NCI-H128 (cell line): ENCODE measurements at regions not wholly inside any gene's neighbourhood (a gene's known extent, or its start where the extent isn't known, plus 50 kb on each side); places are given as distances from the start of the nearest gene placed in this dataset.

ENCODE experiments used
- DNase-seq: peaks from one replicate; lab custom pipeline; 2025; ENCODE audit not compliant: unreplicated experiment; lab: John Stamatoyannopoulos, UW

DNA sequence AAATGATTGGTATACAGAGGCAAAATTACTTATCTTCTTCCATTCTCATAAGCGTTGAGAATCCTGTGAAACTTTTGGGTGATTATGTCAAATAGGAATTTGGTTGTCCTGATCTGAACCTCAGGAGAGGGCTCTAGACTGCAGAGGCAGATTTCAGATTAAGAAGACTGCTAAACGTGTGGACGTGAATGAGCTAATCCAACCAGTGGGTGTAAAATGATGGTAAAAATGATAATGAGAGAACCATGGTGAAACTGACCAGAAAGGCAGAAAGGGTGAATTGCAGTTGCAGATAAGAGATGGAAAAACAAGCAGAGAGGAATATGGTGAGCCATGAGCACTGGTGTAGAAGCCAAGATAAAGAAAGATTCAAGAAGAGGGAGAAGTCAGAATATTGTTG lies 1200.2 kb upstream of the CDH6 start:
- DNase-seq, result no peak

DNA sequence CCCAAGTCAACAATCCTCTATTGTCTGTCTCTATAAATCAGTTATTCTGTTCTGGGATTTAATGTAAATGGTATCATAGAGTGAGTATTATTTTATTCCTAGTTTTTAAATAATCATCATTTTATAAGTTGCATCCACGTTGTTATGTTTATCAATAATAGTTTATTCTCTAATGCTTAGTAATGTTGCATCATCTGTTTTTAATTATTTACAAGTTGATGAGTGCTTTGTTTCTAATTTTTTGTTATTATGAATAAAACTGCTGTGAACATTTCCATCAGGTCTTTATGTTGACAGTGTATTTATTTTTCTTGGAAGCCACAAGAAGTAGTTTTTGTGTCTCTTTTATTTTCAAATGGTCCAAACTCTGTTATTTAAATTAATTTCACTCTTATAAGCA lies 1201.2 kb upstream of the CDH6 start:
- DNase-seq, result no peak

DNA sequence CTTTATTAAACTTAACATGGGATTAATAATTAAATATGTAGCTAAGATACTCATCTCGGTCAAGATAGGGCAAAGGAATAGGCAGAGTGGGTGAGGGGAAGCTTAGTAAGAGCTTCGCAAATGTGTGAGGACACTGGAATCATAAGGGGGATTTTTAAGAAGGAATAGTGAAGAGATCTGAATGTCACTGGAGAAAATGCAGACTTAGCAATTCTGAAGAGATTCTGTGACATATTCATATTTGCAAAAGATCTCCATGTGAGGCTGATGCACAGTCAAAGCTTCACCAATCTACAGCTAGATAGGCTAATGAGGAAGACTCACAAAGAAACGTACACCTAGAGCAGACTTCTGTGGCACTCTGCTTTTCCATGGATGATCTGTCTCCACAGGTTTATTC lies 1202.8 kb upstream of the CDH6 start:
- DNase-seq, result no peak

DNA sequence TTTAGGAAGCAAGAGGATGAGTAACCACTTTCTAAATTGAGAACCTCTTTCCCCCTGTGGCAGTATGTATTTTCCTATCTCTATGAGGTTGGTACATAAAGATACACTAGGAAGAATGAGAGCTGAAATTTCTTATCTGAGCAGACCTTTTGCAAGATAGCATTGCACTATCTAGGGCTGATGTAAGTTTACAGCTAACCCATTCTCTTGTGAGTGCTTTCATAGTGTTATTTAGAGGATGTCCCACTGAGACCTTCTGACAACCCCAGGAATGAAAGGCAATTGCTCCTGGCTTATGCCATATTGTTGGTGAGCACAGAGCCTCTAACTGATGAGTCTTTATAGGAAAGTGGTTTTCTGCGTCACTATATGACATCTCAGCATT lies 1209.3 kb upstream of the CDH6 start:
- DNase-seq, result no peak

DNA sequence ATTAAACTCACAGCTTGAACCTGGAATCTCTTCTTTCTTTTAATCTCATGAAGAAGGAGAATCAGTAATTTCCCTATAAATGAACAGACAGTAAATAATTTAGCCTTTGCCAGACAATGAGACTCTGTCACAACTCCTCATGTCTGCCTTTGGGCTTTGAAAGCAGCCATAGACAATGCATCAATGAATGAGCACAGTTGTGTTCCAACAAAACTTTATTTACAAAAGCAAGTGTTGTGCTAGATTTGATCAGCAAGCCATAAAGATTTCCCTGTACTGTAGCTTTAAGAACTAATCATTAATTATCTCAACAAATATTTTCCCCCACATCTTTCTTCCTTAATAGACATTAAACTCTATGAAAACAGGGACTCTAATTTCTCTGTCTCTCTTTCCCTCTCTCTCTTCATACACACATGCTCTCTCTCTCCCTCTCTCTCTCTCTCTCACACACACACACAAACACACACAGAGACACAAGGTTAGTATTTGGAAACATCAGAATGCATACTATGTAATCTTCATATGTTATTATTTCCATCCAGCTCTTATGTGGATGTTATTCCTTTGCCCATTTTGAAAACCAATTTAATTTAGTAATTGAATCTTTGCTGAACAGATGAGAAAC lies 1209.8 kb upstream of the CDH6 start:
- no peak for DNase-seq

DNA sequence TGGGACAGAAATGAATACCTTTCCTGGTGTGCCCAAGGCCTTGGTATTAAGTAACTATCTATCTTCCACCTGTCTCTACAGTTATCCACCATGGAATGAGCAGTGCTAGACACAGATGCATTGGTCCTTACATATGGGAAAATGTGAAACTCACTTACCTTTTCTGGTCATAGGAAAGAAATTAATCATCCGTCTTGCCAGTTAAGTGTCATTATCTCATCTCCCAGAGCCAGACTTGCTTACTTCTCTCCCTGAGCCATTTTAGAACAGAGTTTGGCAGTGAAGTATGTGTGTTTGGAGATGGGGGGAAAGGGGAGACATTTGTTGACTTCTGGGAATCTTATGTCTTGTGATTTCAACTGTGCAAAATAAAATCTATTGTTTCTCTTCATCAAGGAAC lies 1211.0 kb upstream of the CDH6 start:
- DNase-seq, result no peak

DNA sequence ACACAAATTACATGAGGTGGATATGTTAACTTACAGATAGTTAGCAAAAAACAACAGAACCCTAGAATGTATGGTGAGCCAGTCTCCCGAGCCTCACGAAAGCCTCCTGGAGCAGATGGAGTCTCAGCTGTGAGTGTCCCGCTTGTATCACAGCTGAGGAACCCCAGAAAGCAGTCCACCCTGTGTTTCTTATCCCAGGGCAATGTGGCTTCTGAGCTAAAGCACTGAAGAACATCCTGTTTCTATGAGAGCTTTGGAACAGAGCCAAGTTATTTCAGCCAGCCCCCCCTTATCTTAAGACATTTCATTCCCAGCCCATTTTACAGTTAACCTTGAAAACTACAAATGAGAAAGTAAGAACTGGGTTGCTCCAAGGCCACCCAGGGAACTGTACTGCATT lies 1220.9 kb upstream of the CDH6 start:
- DNase-seq, result no peak

DNA sequence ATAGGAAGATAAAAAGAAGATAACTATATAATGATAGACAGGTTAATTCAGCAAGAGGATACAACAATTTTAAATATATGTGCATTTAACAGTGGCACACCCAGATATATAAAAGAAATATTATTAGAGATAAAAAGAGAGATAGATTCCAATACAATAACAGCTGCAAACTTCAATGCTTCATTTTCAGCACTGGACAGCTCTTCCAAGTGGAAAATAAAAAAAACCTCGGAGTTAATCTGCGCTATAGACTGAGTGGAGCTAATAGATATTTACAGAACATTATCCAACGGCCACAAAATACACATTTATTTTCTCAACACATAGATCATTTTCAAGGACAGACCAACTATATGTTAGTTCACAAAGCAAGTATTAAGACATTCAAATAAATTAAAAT lies 1229.5 kb upstream of the CDH6 start:
- DNase-seq, result no peak

DNA sequence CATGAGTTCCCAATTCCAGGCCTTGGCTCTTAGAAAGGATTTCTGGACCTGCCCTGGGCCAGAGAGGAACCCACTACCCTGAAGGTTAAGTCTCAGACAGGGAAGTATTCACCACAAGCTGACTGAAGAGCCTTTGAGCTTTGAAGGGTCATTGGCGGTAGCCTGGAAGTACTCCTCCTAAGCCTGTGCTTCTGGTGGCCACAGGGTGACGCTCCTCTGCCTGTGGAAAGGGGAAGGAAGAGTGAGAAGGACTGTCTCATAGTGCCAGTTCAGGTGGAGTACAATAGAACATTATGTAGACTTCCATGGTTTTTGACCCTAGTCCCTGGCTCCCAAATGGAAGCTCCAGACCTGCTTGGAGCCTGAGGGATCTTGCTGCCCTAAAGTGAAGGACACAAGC lies 1233.2 kb upstream of the CDH6 start:
- no peak for DNase-seq

DNA sequence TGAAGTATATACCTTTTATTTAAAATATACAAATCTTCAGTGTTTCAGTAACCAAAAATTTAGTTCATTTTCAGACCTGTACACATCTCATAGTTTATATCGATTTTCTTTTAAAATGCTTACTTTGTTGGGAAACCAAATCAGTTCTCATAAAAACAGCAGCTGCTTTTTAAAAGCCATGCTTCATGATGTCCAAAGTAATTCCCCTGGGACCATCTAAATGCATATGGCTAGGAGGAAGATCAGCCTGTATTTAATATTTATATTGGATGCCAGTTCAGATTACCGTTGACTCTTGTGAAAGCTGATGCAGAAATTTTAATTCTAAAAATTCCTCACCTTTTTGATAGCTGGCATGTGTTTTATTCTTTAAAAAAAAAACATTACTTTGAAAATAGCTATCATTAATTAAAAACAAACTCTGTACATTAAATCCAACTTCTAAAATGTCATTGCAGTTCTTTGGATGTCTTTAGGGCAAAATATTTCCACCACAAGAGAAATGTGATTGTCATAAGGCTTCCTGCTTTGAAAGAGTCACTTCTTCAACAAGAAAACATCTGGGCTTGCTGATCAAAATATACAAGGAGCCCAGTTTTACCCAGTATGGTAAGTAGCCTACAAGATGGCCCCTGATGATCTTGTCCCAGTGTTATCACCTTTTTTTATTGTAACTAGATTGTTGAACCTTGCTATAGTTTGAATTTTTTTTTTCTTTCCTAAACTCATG lies 1242.9 kb upstream of the CDH6 start:
- no peak for DNase-seq

DNA sequence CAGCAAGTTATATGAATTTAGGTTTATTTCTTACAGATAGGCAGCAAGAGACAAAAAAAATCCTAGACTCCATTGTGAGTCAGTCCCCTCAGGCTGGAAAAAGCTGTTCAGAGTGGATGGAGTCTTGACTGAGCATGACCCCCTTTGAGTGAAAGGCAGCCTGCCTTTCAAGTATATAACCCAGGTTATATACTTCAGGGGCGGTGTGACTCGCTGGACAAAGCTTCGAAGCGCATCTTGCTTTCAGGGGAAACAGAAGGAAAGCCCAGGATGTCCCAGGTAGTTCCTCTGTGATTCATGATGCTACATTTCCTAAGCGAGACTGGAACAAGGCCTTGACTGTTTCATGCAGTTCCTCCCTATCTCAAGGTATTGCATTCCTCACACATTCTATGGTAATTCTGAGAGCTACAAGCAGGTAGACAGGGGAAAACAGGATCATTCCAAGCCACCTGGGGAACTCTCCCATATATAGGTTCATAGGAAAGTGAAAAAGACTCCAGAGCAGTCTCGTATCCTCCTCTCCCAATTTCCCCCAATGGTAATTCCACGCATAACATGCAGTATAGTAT lies 1244.1 kb upstream of the CDH6 start:
- DNase-seq, result no peak

DNA sequence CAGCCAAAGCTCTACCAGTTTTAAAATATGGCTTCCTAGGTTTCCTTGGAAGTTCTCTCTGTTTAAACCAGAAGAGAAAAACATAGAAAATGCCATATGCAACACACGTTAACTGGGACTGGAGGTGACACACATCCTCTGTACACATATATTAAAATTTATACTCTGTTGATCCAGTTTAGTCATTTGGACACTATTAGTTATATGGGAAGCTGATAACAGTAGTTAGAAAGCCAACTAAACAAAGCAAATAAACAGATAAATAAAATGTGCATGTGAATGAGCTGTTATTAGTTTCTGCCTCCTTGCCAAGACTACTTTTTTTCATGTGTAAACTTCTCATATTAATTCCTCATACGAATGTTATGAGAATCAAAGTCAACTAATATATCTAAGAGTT lies 1249.2 kb upstream of the CDH6 start:
- DNase-seq, result no peak

DNA sequence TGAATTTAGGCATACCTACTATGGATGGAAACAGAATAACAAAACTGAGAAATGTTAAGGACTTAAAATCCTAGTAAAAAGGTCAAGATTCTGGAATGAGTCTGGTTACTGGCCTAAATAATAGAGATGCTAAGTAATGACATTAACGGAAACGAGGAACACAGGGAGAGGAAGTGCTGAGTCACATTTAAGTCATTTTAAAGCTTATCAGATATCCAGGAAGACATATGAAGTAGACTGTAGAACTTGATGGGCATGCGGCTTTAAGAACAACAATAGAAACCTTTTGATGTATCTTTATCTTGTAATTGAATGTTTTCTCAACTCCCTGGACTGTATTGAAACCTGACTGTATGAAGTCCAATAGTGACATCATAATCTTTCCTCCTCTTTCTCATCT lies 1251.4 kb upstream of the CDH6 start:
- DNase-seq, result no peak

DNA sequence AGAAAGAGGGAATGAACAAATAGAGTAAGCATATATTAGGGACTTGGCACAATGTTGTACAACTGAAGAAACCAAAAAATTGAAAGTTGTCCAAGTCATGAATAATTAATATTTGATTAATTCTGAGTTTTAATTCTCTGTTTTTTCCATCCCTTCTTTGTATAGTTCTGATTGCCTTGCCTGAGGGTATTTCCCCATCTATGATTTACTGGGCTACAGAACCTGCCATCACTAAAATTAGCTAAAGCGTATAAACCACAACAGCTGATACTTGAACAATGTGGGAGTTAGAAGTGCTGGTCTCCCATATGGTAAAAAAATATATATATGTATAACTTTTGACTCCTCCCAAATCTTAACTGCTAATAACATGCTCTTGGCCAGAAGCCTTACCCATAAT lies 1253.5 kb upstream of the CDH6 start:
- no peak for DNase-seq

DNA sequence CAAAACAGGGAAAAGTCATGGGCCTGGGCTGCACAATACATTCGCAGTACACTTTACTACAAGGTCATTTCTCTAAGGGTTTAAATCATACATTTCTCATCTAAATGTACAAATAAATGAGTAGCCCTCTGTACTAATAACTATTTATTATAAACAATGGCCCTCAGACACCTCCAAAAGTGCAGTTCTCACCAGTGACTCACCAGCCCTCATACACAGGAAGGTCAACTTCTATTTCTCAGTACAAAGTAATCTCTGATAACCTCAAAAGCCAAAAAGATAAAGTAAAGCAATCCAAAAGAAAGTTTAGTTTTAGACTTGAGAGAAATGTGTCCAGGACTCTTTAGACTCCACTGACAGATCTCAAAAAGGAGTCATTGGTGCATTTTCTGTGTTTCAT lies 1258.1 kb upstream of the CDH6 start:
- DNase-seq, result no peak

DNA sequence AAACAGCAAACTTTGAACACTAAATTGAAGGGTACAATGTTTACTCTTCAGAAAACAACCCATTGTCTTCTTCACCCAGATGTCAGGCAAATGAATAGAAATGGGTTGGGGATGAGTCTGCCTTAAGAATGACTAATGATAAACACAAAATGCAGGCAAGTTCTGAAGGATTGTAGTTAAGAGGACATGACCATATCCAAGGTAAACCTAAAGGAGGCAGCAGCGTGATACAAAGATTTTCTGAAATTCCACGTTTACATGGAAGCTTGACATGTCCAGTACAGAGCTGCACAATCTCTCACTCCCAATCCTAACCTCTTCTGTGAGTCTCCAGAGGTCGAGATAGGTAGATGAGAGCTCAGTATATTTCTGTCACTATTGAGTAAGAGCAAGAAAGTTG lies 1263.2 kb upstream of the CDH6 start:
- DNase-seq, result no peak

DNA sequence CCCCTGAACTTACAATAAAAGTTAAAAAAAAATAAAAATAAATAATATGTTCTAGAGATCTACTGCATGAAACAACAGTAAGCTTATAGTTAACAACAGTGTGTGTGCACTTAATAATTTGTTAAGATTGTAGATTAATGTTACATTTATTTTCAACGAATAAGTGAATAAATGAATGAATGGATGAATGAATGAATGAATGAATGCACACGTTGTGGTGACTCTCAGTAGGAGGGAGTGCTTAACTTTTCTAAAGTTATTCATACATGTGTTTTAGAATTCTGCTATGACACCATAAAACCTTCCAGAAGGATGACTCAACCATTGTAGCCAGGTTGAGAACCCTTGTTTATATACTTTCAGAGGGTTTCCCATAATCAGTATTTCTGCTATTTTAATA lies 1269.4 kb upstream of the CDH6 start:
- no peak for DNase-seq

DNA sequence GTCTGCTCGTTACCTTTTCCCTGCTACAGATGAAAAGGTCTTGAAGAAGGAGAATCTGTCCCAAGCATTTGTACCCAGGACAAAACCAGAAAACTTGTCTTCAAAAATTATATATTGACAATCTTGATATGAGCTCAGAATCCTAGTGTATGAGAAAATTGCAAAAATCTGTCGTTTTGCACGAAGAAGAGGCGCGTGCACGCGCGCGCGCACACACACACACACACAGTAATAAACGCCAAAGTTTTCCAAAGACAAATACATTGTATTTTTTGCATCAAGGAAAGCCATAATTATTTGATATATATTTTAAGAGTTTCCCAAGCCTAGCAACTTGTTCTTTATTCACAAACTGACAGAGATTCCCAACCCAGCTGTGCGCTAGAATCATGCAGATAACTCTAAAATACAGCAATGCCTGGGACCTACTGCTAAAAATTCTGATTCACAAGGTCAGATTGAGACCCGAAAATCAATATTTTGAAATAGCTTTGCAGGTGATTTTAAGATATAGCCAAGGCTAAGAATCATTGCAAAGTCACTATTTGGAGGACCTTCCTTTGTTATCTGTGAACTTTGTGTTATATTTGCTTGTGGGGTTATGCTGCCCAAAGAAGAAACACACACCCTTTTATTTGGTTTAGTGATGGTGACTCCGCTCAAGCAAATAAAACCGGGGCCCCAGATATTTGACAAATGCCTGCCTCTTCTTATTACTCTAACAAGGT lies 1287.7 kb upstream of the CDH6 start:
- DNase-seq, result no peak

DNA sequence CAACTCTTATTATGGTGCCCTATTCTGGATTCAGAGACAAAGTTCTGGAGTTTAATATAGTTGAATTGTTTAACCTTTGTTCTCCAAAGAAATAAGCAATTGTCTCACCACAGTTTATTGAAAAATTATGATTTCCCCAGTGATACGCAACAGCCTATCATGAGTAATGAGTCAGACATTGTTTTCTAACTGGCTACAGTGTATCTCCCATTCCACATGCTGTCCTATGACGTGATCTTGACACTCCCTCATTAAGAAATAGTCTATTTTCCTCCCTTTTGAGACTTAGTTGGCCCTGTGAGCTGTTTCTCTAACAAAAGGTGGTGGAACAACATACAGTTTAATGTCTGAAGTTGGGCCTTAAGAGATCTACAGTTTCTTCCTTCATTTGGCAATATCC lies 1290.6 kb upstream of the CDH6 start:
- DNase-seq, result no peak

DNA sequence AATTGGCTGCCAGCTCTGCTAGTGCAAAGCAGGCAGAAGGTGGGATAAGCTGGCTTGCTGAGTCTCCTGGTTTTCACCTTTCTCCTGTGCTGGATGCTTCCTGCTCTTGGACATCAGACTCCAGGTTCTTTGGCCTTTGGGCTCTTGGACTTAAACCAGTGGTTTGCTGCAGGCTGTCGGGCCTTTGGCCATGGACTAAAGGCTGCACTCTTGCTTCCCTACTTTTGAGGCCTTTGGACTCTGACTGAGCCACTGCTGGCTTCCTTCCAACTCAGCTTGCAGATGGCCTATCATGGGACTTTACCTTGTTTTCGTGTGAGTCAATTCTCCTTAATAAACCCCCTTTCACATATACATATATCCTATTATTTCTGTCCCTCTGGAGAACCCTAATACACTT lies 1293.9 kb upstream of the CDH6 start:
- no peak for DNase-seq

DNA sequence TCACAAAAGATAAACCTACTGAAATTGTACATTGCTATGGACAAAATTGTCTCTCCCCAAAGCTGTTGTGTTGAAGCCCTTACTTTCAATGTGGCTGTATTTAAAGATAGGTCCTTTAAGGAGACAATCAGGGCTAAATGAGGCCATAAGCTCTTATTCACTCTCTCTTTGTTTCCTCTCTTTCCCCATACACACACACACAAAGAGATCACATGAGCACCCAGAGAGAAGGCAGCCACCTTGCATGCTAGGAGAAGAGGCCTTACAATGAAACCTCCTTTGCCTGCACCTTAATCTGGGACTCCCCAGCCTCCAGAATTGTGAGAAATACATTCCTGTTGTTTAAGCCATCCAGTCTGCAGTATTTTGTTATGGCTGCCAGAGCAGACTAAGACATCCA lies 1295.6 kb upstream of the CDH6 start:
- DNase-seq, result no peak

DNA sequence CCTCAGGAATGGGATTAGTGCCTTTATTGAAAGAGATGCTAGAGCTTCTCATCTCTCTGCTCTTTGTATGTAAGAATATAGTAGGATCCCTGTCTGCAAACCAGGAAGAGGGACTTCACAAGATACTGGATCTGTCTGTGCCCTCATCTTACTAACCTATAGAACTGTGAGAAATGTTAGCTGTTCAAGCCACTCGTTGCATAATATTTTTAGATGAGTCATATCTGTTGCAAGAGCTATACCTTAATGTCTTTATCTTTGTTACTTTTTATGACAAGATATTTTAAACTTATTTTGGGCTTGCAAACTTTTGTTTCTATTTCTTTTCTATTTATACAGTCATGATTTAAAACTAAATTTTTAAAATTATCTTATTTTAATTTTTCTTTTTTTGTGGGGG lies 1296.8 kb upstream of the CDH6 start:
- no peak for DNase-seq
